ENCODE measurements at regions not wholly inside any gene's neighbourhood (a gene's known extent, or its start where the extent isn't known, plus 50 kb on each side); places are given as distances from the start of the nearest gene placed in this dataset.
A peak's percentile ranks its signal among the peaks of the same experiment; 100 is the strongest.
"Not testable (repeated sequence)": the region's sequence is repeated elsewhere in the genome, so short reads cannot be mapped to it uniquely, and the experiment has no call there.

GRCh38 chr13:90800082-90800746 is 547.3 kb upstream of the MIR17HG start:
- no peak for DNase-seq

DNA sequence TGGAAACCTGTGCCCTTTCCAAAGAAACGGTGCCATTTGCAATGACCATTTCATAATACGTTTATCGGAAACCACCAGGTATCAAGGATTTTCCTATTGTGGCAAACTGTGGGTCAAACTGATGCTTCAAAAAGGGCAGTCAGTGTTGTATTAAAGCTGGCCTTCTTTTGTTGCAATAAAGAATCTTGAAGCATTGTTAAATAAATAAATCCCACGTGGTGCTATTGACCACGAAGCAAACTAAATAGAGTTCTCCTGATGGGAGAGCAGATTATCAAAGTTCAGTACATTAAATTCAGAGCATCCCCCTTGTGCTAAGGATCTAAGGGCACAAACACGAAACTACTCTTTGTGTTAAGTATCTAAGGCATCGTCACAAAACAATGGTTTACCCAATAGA is 545.9 kb upstream of the MIR17HG start:
- DNase-seq, result no peak

- no peak for DNase-seq
Measured at GRCh38 chr13:90803210-90803609, 544.3 kb upstream of the MIR17HG start.

DNA sequence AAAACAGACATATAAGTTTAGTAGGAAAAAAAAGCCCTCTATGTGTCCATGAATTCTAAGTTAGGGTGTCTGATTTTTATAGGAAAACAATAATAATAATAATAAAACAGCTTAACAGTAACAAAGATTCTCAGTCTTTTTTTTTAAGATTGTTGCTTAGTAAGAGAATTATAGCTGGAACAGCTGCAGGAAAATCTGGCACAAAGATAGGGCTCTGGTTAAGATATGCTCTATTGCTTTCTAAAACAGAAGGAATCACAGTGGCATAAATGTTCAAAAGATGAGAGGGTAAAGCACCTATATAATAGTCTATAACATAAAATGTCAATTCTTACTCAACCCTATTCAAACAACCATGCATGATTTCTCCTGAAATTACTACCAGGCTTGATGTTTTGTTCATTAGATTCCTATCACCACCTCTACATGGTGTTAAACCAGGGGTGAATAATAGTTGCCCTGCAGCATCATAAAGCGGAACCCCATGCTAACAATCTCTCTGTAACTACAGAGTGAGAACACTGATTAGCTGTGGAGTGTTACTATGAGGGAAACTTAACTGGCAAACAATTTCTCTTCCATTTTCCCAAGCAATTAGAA is 541.4 kb upstream of the MIR17HG start:
- DNase-seq, result no peak

GRCh38 chr13:90806892-90807291 is 540.6 kb upstream of the MIR17HG start:
- DNase-seq, result no peak

DNA sequence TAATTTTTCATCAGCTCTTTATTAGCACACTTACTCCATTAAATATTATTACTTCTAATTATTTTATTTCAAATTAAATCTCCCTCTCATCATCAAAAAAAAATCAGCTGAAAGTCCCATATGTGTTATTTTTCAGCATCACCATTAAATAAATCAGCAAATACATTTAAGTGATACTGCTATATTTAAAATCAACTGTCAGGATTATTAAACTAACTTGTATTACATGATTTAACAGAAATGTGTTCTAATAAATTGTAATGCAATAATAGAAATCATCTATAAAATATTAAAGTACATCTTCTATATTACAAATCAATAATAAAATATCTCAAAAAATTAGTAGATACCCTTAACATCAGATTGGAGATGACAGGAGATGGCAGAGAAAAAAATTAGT is 538.6 kb upstream of the MIR17HG start:
- no peak for DNase-seq

- no peak for DNase-seq
Measured at GRCh38 chr13:90824032-90824431, 523.5 kb upstream of the MIR17HG start.

DNA sequence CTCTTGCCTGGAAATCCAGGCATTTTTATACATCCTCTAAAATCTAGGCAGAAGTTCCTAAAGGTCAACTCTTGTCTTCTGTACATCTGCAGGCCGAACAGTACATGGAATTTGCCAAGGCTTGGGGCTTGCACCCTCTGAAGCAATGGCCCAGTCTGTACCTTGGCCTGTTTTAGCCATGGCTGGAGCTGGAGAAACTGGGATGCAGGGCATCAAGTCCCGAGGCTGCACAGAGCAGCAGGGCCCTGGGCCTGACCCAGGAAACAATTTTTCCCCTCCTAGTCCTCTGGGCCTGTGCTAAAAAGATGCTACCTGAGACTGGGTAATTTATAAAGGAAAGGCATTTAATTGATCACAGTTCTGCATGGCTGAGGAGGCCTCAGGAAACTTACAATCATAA is 520.8 kb upstream of the MIR17HG start:
- no peak for DNase-seq

DNA sequence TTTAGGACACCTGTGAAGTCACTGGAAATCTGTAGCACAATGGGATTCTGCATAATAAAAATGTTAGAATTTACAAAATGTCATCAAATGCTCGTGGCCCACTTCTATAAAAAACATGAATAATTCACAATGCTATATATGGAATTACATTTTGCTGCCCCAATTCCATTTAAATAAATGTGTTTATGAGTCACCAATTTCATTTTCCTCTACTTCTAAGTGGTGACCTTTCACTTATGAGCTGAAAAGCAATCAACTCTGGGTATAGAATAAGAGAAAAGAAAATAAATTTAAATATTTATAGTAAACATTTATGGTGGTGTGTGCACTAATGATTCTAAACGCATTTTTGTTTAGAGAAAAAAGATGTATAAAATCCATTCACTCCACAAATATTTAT is 516.7 kb upstream of the MIR17HG start:
- no peak for DNase-seq

- DNase-seq, result no peak
Measured at GRCh38 chr13:90833951-90834350, 513.5 kb upstream of the MIR17HG start.

DNA sequence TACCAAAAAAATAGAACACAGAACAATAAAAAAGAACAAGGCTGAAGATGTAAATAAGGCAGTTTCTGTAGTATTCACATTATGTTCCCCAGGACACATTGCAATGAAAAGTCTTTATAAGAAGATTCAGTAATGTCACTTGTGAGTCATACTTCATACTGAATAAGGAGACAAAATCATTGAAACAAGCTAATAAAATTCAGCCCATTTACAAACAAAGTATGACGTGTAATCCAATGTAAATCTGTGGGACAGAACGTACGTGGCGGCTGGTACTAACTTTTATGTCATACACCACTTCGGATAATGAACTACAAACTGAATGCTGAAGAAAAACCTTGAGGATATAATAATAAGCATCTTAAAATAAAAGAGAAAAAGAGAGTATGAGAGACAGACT is 512.8 kb upstream of the MIR17HG start:
- no peak for DNase-seq

DNA sequence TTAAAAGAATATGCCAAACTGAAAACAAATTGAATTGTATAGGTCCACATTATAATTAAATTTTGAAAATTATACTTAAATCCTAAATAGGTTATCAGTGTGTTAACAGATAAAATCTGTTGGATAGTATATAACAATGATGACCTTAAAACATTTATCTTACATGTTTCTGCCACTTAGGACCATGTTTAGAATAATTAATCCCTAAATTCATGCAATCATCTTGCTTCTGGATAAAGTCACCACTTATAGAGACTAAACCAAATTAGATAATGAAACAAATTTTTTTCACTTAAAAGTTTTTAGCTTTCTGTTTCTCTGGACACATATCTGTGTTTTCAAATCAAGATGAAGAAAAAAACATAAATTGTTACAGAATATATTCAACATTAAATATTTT is 511.7 kb upstream of the MIR17HG start:
- DNase-seq, result no peak

DNA sequence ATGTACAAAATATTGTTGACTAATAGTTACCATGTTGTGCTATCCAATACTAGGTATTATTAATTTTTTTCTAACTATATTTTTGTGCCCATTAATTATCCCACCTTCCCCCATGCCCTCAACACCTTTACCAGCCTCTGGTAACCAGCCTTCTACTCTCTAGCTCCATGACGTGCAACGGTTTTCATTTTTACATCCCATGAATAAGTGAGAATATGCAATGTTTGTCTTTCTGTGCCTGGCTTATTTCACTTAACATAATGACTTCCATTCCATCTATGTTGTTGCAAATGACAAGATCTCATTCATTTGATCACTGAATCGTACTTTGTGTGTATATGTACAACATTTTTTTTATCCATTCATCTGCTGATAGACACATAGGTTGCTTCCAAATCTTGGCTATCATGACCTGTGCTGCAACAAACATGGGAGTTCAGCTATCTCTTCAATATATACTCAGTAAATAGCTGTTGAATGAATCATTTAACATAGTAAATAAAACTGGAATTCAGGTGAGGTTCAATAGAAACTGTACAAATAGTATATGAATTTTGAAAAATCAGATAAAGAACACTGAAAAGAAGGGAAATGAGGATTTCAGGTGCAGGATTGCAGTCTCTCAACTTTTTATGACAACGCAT is 509.0 kb upstream of the MIR17HG start:
- no peak for DNase-seq

DNA sequence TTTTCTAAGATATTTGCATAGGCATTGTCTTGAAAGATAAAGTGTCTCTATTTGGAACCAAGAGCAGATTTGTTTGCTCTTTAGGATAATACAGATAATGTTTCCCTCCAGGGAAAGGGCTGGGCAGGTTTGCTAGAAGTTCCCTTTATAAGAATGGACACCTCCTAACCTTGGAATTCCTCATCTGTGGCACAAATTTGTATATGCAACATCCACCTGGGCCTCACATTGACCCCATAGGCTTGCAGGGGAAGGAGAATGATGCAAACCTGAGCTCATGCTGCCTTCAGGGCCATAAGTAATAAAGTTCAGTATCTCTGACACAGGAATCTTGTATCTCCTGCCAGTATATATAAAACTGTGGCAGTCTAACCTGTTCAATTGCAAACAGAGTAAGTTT is 508.4 kb upstream of the MIR17HG start:
- DNase-seq, result peak; percentile 15

DNA sequence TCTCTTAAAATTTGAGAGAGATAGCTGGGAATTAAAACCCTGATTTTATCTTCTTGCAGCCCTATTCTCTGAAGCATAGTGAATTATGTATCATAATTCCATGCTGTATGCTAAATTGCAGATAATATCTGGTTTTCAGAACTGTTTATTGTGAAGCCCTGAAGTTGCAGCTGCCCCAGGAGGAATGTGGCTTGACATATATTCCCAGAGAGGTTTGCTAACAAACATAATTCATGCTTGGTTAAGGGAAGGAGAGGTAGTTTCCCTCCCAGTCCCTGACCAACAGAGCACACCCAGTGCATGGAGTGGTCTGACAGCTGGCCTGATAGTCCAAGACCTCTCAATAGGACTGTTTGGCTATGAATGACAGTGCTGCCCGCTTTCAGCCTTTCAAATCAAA is 500.6 kb upstream of the MIR17HG start:
- no peak for DNase-seq

GRCh38 chr13:90853666-90854065 is 493.8 kb upstream of the MIR17HG start:
- DNase-seq, result not testable (repeated sequence)

- no peak for DNase-seq
Measured at GRCh38 chr13:90857921-90858320, 489.6 kb upstream of the MIR17HG start.

- no peak for DNase-seq
Measured at GRCh38 chr13:90866006-90866405, 481.5 kb upstream of the MIR17HG start.

- DNase-seq, result peak; percentile 47
Measured at GRCh38 chr13:90867336-90867683, 480.2 kb upstream of the MIR17HG start.

- no peak for DNase-seq
Measured at GRCh38 chr13:90868321-90868920, 479.1 kb upstream of the MIR17HG start.

GRCh38 chr13:90869580-90869979 is 477.9 kb upstream of the MIR17HG start:
- DNase-seq, result no peak

- no peak for DNase-seq
Measured at GRCh38 chr13:90872491-90873025, 474.9 kb upstream of the MIR17HG start.

DNA sequence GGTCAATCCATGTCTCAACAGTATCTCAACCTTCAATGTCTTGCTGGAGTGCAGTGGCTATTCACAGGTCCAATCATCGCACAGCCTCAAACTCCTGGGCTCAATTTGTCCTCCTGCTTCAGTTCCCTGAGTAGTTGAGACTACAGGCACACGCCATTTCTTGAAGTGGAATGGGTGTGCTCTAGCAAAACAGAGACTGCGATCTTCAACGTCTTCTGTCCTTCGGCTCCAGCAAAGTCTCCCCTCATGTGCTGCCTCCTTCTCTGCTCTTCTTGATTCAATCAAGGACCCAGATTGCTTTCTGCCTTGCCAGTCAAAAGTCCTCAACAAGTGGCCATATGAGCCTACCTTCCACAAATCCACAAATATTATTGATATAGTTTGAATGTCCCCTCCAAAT is 466.7 kb upstream of the MIR17HG start:
- no peak for DNase-seq

DNA sequence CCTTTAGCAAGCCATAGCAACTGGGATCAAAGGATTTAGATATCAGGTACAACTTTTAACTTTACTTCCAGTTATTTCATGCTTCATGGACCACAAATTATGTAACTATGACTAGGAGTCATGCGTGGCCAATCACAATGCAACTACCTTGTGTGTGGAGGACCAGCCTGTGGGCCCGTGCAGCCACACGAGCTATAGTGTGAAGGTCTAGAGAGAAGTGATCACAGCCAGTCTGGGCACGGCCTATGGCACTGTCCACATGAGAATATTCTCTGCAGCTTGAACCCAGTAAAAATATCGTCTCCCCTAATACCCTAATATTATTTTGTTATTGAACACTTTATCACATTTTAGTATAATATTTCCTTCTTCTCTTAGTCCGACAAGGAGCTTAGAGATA is 464.9 kb upstream of the MIR17HG start:
- no peak for DNase-seq
